Chondrocyte (in vitro differentiated cells): ENCODE measurements at regions not wholly inside any gene's neighbourhood (a gene's known extent, or its start where the extent isn't known, plus 50 kb on each side); places are given as distances from the start of the nearest gene placed in this dataset.

ENCODE experiments used
- DNase-seq: peaks from one replicate; pipeline ENCODE4 v3.0.0; 2021; ENCODE audit warnings: mixed read lengths, low spot score
- H3K27ac Mint-ChIP-seq: one replicate; pipeline ENCODE4 v1.8.0; 2021; ENCODE audit warnings: mild to moderate bottlenecking, moderate library complexity, mixed read lengths; ENCODE audit not compliant: unreplicated experiment
- H3K27me3 Mint-ChIP-seq: 2 replicates; pipeline ENCODE4 v1.8.0; 2021; ENCODE audit warnings: low read depth, mixed read lengths
- H3K36me3 Mint-ChIP-seq: 2 replicates; pipeline ENCODE4 v1.8.0; 2021; ENCODE audit warnings: low read depth, mixed read lengths
- H3K4me1 Mint-ChIP-seq: 2 replicates; pipeline ENCODE4 v1.8.0; 2021; ENCODE audit warnings: low read depth, mild to moderate bottlenecking, mixed read lengths
- H3K4me3 Mint-ChIP-seq: one replicate; pipeline ENCODE4 v1.8.0; 2021; ENCODE audit warnings: mild to moderate bottlenecking, moderate library complexity, mixed read lengths; ENCODE audit not compliant: unreplicated experiment
- H3K9me3 Mint-ChIP-seq: 2 replicates; pipeline ENCODE4 v1.8.0; 2021; ENCODE audit warnings: low read depth, mixed read lengths
- CTCF ChIP-seq: fragments of 200-600 bp; sonication (generic); IDR thresholded peaks from 2 replicates; pipeline ENCODE4 v1.5.0; 2021; ENCODE audit warnings: antibody characterized with exemption, mild to moderate bottlenecking, moderate library complexity

GRCh38 chr10:85045046-85045445 is 716.7 kb downstream of the CCSER2 start:
- Mint-ChIP-seq H3K4me1 (no peaks in the 10 kb centered on the region), H3K27ac (no peak overlapping the region), H3K36me3 (no peaks in the 10 kb centered on the region), H3K27me3 (peaks cover 4% of the 10 kb centered on the region), H3K4me3 (no peak overlapping the region), H3K9me3 (peaks cover 15% of the 10 kb centered on the region)
- DNase-seq, result no peak
- no peak for TF ChIP-seq CTCF

GRCh38 chr10:85047170-85047834 is 718.9 kb downstream of the CCSER2 start:
- H3K36me3 Mint-ChIP-seq, result no peaks in the 10 kb centered on the region
- DNase-seq, result no peak
- no peaks in the 10 kb centered on the region for H3K4me1 Mint-ChIP-seq
- H3K4me3 Mint-ChIP-seq, result no peak overlapping the region
- H3K27me3 Mint-ChIP-seq, result peaks cover 4% of the 10 kb centered on the region
- TF ChIP-seq CTCF, result no peak
- peaks cover 14% of the 10 kb centered on the region for H3K9me3 Mint-ChIP-seq
- no peak overlapping the region for H3K27ac Mint-ChIP-seq

- peaks cover 14% of the 10 kb centered on the region for H3K9me3 Mint-ChIP-seq
- no peaks in the 10 kb centered on the region for H3K36me3 Mint-ChIP-seq
- H3K4me3 Mint-ChIP-seq, result no peak overlapping the region
- no peak overlapping the region for H3K27ac Mint-ChIP-seq
- H3K4me1 Mint-ChIP-seq, result no peaks in the 10 kb centered on the region
- TF ChIP-seq CTCF, result no peak
- no peak for DNase-seq
- H3K27me3 Mint-ChIP-seq, result peaks cover 4% of the 10 kb centered on the region
These were observed 719.6 kb downstream of the CCSER2 start for GRCh38 chr10:85047979-85048378.

GRCh38 chr10:85048644-85049043 is 720.3 kb downstream of the CCSER2 start:
- Mint-ChIP-seq H3K4me1 (no peaks in the 10 kb centered on the region), H3K4me3 (no peak overlapping the region), H3K27me3 (peaks cover 4% of the 10 kb centered on the region), H3K27ac (no peak overlapping the region), H3K36me3 (no peaks in the 10 kb centered on the region), H3K9me3 (peaks cover 14% of the 10 kb centered on the region)
- no peak for TF ChIP-seq CTCF
- no peak for DNase-seq

- Mint-ChIP-seq H3K27ac (no peak overlapping the region), H3K36me3 (no peaks in the 10 kb centered on the region), H3K4me3 (no peak overlapping the region), H3K9me3 (peaks cover 21% of the 10 kb centered on the region), H3K27me3 (peaks cover 4% of the 10 kb centered on the region), H3K4me1 (no peaks in the 10 kb centered on the region)
- DNase-seq, result no peak
- no peak for TF ChIP-seq CTCF
These were observed 732.6 kb downstream of the CCSER2 start for GRCh38 chr10:85060944-85061343.
